HG03280 (cell line): ENCODE measurements at regions not wholly inside any gene's neighbourhood (a gene's known extent, or its start where the extent isn't known, plus 50 kb on each side); places are given as distances from the start of the nearest gene placed in this dataset.
"Not testable (repeated sequence)": the region's sequence is repeated elsewhere in the genome, so short reads cannot be mapped to it uniquely, and the experiment has no call there.

Source experiments
- ATAC-seq: cut with Tn5 transposase; IDR thresholded peaks from one replicate; pipeline ENCODE4 v1.9.1; 2021; ENCODE audit warnings: mild to moderate bottlenecking, moderate library complexity; ENCODE audit not compliant: unreplicated experiment

DNA sequence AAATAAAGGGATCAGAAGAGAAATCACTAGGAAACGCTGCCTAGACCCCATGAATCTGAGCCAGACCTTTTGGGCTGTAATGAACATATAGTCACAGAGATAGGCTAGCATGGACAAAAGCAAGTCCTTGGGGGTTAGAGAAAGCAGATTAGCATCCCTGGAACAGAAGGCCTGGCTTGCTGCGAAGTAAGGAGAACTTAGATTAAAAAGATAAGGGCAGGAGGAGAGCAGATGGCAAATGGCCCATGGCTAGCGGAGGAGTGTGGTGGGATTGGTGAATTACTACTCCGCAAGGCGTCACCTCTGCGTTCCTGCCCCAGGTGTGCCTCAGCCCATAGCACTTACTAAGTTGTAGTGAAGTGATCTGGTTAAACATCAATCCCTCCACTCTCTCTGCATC is 92.3 kb upstream of the ZNF438 start:
- no peak for ATAC-seq

DNA sequence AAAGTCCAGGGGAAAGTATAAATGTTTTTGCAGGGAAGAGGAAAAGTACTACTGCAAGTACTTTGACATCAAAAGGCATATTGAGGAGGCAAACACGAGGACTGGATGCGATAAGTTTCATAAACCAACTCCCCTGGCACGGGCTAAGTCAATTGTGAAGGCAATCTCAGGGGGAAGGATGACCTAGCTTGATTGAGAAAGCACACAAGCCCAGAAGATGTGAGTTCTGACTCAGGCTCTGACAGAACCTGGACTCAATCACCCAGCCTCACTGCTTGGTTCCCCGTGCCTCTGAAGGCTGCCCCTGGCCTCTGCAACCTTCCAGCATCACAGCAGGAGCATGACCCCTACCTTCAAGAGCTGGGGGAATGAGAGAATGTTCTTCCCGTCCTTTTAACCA is 93.2 kb upstream of the ZNF438 start:
- ATAC-seq = no peak

DNA sequence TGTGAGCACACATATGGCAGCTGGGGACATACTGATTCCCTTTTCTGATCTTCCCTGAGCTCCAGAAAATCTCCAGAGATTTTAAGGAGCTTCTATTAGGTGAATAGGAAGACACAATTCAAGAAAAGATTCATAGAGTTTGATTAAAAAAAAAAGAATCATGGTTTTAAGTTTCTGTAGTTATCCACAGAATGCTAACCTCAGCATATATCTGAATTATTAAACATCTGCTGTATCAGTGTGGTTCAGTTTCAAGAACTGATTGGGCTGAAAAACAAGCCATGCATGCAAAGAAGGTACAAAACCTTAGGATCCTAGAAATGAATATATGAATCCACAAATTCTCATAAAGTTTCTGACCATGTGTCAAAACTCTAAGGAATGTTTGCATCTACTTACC is 94.1 kb upstream of the ZNF438 start:
- ATAC-seq = no peak

DNA sequence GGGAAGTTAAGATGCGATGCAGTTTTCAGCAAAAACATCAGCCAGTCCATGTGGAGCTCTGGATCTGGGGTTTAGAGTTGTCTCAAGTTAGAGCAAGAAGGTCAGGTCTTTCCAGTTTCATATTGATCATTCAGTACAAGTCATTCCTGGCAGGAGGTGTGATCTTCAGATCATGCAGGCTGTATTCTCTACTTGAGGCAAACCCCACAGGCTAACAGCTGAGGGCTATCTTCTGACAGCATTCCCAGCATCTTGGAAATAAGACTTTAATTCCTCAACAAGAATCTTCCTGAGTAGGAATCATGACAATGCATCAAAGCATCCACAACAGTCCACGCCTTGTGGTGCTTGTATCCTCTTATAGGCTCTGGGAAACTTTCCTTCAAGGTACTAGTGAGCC is 94.9 kb upstream of the ZNF438 start:
- no peak for ATAC-seq

DNA sequence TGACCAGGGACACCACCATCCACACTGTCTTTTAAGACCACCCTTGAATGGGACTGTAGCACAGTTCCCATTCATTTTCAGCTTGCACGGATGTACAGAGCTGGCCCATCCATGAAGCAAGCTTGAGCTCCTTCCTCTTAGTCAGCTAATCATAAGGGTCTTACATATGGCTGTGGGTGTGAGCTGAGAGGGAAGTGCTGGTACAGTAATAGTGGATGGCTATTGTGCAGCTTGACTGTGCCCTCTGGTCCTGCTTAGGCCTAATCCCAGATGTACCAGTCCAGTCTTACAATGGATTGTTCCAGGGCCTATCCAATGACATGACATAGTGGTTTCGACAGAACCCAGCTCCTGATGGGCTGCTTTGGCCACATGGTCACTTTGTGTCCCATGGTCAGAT is 96.9 kb upstream of the ZNF438 start:
- ATAC-seq = no peak

DNA sequence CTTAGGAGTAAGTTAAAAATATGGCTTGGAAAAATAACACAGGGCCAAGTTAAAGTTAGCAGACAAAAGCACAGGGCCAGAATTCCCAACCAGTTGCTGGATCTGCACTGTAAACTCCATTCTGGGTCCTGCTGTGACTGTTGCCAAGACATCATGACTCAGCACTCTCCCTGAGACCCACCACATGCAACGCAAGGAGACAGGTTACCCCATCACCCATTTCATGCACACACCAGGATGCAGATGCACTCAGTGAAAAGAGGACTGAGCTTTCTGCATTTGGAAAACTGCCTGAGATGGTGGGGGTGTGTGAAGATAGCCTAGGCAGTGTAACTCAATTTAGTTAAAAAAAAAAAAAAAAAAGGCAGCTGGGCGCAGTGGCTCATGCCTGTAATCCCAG is 97.6 kb upstream of the ZNF438 start:
- ATAC-seq = no peak

DNA sequence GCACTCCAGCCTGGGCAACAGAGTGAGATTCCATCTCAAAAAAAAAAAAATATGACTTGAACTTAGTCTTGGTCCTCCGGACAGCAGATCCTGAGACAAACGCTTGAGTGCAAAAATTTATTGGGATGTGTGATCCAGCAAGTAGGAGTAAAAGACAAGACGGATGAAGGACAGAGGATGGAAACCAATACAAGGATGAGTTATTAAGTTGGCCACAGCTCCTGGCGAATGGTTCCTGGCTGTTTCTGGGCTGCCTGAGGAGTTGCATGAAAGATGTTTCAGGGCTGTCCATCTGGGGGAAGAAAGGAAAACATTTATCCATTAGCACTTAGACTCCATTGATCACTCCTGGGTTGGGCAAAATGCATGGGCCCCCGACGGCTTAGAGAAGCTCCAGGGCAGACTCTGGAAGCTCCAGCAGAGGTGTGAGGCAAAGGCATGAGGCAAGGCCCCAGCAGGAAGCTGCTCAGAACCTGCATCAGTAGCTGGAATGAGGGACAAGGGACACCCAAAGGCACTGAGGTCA is 98.3 kb upstream of the ZNF438 start:
- no peak for ATAC-seq

DNA sequence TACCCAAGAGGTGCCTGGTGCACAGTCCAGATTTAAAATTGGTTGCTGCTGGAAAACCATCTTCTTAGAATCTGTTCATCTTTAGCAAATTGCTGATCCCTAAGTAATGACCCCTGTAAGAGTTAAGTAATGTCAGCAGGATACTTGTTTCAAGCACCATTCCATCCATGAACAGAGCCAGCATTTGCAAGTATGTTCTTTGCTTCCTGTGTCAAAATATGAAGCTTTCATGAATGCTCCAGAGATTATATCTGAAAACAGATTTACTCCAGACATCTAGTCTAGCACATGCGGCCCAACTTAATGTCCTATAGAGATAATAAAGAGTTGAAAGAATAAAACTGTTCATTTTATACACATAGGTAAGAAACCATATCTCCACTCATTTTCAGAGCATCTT is 98.7 kb upstream of the ZNF438 start:
- ATAC-seq = no peak

DNA sequence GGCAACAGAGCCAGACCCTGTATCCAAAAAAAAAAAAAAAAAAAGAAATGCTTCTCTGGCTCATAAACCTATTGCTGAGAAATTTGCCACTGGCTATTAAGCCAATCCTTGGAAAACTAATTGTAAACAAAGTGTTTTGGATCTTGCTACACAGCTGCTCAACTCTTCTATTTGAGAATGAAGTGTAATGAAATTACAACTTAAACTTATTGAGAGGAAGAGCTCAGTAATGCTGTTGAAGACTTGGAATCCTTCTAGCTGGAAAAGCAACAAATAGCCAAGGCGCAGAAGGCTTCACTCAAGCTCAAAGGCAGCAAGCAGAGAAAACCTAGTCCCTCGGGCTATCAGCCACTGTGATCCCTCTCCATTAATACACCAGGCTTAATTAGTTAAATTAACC is 99.6 kb upstream of the ZNF438 start:
- no peak for ATAC-seq

DNA sequence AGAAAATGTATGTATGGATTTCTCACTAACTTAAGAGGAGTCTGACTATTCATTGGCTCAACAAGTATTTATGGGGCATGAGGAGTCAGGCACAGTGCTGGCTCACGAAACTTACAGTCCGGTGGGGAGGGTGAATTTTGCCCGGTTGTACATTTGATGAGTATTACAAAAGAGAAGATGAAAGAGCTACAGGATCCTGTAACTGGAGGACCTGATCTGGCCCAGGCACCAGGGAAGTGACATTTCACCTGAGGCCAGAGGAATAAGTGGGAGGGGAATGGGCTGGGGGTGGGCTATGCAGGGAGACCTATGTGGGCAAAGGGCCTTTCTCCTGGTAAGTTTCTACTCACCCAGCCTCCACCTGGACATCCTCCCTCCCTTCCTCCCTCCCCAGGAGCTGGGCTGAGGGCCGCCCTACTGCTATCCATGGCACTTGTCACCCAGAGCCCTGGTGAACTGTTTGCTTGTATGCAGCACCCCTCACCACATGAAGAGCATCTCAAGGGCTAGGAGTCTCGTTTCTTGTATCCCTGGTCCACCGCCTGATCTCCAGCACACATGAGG is 101.1 kb upstream of the ZNF438 start:
- no peak for ATAC-seq

DNA sequence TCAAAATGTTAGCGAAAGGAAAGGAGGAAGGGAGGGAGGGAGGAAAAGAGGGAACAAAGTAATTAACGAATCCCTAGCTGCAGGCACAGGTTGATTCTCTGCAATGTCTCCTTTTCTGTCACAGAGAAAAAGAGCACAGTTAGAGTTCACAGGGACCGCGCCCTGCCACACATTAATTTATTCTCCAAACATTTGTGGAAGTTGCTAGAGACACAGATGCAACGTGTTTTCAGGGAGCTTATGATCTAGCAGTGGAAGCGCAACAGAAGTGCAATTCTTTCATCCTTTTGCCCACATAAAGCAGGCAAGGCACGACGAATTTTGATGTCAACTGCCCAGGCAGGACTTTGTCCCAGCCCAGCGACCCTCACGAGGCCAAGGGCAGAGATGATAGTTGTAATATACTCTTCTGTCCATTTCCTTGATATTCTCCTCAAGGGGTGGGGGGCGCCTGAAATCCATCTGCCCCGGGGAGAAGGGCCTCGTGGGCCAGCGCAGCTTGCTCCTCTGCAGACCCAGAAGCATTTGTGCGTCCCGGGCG is 101.7 kb upstream of the ZNF438 start:
- ATAC-seq = no peak

DNA sequence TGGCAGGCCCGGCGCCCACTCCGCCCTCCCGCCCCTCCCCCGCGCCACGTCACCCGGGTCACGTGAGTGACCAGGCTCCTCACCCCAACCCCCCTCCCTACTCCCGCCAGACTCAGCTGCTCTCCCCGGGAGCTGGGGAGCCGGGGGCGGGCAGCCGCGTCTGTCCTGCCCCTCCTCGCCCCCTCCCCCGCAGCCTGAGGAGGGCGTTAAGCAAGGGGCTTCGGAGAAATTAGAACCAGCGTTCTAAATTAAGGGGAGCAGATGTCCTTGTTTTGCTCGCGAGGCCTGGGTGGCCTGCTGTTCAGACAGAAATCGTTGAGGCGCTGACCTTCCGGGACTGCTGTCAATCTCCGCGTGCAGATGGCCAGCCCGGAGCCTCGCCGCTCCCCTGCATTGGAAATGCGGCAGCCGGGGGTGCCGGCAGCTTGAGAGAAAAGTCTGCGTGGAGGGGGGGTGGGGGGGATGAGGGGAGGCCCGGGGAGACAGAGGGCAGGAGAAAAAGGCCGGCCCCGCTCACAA is 102.2 kb upstream of the ZNF438 start:
- ATAC-seq = no peak

DNA sequence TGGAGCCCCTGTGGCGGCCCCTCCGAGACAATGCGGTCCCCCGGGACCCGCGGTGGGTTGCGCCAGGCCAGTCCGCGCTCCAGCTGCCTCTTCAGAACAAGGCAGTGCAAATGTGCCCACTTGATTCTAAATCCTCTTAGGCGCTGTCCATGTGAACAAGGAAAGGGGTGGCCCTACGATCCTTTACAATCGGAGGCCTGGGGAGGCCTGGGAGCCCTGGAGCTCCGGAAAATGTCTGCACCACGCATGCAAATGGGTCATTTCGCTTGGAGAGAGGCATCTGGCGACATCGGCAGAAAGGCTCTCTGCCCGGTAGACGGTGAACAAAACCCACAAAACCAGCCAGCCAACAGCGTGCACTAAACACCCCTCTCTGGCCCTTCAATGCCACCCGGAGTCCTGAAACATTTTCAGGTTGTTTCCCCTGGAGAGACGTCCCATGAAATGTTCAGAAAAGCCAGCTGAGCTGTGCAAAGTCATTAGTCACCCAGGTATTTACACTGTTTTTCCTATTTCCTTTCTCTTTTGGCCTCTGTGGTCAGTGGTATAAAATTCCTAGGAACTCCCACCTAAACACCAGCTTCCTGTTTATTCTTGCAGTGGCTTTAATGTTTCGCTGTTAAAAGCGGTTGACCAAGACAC is 102.8 kb upstream of the ZNF438 start:
- no peak for ATAC-seq

DNA sequence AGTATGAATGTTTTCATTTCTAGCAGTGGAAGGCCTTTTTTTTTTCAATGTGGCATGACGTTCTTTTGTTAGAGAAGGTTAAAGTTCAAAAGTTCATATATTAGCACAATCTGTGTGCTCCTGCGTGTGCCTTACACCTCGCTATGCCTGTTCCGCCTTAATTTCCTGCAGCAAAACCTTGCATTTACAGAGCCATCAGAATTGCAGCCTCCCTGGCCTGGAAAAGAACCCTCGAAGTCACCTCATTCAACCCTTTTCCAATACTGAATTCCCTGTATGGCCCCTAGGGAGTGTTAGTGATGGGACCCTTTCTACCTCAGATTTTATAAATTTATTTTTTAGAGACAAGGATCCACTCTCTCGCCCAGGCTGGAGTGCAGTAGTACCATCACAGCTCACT is 103.5 kb upstream of the ZNF438 start:
- ATAC-seq = no peak

DNA sequence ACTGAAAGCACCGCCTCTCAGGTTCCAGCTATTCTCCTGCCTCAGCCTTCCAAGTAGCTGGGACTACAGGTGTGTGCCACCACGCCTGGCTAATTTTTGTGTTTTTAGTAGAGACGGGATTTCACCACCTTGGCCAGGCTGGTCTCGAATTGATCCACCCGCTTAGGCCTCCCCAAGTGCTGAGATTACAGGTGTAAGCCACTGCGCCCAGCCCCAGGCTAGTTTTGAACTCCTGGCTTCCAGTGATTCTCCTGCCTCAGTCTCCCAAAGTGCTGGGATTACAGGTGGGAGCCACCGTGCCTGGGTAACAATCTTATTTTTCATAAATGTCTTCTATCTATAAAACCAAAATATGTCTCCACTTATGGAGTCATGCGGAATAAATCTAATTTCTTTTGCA is 104.1 kb upstream of the ZNF438 start:
- not testable (repeated sequence) for ATAC-seq

DNA sequence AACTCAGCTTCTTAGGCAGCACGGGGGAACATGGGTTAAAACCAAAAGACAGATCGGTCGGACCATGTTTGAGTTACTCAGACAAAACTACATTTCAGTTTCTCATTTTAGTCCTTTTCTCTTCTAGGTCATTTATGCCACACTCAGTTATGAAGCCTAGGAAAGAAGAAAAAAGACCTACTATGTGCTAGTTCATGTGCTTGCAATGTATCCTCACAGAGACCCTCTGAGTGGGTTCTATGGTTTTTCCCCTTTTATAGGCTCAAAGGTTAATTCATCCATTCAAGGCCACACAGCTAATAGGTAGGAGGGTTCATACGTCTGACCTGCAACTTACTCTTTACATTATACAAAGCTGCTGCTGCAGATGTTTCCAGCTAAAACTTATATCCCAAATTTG is 104.7 kb upstream of the ZNF438 start:
- no peak for ATAC-seq

DNA sequence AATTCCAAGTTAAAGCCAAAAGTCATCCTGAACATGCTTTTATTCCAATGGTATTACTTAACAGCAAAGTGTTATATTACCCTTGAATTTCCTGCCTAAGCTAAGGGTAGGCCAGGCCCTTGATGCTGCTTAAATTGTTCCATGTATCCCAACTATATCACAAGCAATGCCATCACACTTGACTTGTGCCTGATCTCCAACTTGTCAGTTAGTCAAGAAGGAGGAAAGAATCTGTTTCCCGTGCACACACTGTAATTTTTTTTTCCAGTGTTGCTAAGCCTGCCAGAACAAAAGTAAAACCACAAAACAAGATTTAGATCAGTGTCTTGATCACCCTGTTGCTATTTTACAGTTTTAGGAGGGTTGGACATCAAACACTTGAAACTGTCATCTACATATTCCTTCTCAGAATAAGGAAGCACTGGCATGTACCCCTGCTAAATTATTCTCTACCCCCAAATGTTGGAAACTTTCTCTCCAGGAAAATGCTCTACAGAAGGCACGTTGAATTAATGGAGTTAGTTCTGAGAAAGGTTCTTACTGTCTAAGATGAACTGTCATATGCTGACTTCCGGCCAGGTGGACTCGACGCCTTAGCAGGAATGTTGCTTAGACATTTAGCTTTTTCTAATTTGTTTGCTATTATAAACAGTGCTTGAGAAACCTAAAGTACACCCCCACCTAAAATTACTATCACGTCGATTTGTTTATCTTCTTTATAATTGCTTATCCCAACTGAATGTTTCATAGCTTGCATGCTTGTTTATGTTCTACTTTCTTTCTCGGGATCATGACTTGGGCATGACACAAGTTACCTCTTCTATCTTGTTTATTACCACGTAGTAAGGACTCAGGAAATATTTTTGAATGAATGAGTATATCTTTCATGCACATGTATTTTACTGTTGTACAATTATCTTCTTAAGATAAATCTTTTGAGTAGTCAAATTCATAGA is 105.5 kb upstream of the ZNF438 start:
- ATAC-seq = no peak

DNA sequence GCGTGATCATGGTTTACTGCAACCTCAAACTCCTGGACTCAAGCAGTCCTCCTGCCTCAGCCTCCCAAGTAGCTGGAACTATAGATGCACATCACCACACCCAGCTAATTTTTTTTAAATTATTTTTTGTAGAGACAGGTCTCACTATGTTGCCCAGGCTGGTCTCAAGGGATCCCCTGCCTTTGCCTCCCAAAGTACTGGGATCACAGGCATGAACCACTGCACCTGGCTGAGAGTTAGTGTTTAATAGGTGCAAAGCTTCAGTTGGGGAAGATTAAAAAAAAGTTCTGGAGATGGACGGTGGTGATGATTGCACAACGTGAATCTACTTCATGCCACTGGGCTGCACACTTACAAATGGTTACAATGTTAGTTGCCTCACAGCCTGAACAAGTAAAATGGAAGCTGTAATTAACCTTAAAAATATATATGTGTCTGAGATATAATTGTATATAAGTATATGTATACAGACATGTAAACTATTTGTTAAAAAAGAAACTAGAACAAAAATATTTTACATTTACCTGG is 106.4 kb upstream of the ZNF438 start:
- ATAC-seq = no peak

DNA sequence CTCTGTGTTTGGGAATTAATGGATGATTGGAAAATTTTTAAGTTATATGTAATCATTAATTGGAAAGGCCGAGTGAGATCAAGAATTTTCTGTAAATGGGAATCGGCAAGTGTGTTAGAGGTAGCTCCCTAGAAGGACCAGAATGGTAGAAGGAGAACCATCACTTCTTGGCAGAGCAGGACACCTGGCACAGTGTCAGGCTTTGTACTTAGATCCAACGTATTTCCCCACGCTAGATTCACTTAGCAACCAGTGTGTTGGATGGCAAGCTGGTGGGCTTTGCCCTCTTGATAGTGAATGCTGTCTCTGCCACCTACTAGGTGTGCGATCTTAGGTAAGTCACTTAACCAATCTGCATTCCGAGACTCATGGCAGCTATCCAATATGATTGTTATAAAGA is 107.8 kb upstream of the ZNF438 start:
- ATAC-seq = no peak

DNA sequence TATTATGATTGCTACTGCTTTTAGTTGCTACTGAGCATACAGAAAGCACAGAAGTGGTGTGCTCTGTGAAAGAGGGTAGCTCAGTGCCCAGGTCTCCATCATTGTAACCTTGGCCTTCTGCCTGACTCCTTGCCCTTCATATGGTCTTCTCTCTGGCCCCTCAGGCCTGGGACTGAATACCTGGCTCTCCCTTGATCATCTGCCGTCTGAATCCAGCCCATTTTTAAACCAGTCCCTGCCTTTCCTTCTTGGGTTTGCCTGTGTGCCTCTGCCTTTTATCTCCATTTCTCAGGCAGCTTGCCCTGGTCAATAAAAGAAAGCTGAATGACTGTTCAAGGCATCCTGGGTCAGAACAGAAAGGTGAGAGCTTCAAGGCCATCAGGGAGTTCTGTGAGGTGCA is 109.1 kb upstream of the ZNF438 start:
- ATAC-seq = no peak

DNA sequence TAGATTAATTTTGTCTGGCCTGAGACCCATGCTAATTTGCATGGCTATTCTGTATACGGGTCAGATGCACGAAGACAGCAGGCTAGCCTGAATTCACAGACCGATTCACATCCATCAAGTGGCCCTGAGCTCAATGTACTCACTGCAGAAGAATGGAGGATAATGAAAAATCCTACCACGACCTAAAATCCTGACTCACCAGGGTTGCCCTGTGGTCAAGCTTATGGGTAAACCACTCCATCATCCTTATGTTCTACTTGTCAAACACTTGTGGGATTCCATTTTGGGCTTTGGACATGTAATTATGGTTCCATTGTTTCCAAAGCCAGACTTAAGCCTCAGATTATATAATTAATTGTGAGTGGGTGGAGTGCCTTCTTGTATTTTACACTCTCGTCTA is 110.4 kb upstream of the ZNF438 start:
- ATAC-seq = no peak
